Osteocyte (in vitro differentiated cells): ENCODE measurements at regions not wholly inside any gene's neighbourhood (a gene's known extent, or its start where the extent isn't known, plus 50 kb on each side); places are given as distances from the start of the nearest gene placed in this dataset.

Source experiments
- DNase-seq: peaks from one replicate; pipeline ENCODE4 v3.0.0; 2021; ENCODE audit warnings: mixed read lengths; ENCODE audit not compliant: unreplicated experiment; ENCODE audit errors: extremely low spot score
- H3K27ac Mint-ChIP-seq: one replicate; pipeline ENCODE4 v1.8.0; 2021; ENCODE audit warnings: mild to moderate bottlenecking, mixed read lengths; ENCODE audit not compliant: unreplicated experiment
- H3K27me3 Mint-ChIP-seq: one replicate; pipeline ENCODE4 v1.8.0; 2021; ENCODE audit warnings: mixed read lengths; ENCODE audit not compliant: unreplicated experiment
- H3K36me3 Mint-ChIP-seq: one replicate; pipeline ENCODE4 v1.8.0; 2021; ENCODE audit warnings: mixed read lengths; ENCODE audit not compliant: unreplicated experiment
- H3K4me1 Mint-ChIP-seq: one replicate; pipeline ENCODE4 v1.8.0; 2021; ENCODE audit warnings: mixed read lengths; ENCODE audit not compliant: unreplicated experiment
- H3K4me3 Mint-ChIP-seq: one replicate; pipeline ENCODE4 v1.8.0; 2021; ENCODE audit warnings: mild to moderate bottlenecking, moderate library complexity, mixed read lengths; ENCODE audit not compliant: unreplicated experiment
- H3K9me3 Mint-ChIP-seq: one replicate; pipeline ENCODE4 v1.8.0; 2021; ENCODE audit warnings: mixed read lengths; ENCODE audit not compliant: unreplicated experiment
- TF ChIP-seq, protein P1 (sequence below): fragments of 200-600 bp; sonication (generic); IDR thresholded peaks from 2 replicates; pipeline ENCODE4 v1.5.0; 2021; ENCODE audit warnings: antibody characterized with exemption, mild to moderate bottlenecking, moderate library complexity

DNA sequence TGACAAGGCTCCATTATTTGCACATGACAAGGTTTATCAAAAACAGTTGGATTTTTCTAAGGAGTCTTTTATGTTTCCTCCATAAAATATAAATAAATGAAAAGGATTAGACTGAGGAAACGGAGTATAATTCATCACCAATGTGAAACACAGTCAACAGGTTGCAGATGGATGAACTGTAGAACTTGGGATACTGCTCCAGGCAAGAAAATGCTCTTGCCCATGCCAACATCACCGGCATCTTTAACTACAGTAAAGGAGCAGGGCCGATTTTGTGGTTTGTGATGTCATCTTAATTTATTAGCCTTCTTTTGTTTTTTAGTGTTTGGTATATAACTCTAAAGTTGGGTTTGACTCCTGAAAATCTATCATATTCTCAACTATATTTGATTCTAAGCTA lies 577.3 kb downstream of the EPHA4 start:
- Mint-ChIP-seq H3K4me1 (peaks cover 5% of the 10 kb centered on the region), H3K27me3 (no peaks in the 10 kb centered on the region), H3K4me3 (no peak overlapping the region), H3K9me3 (no peaks in the 10 kb centered on the region), H3K36me3 (no peaks in the 10 kb centered on the region), H3K27ac (no peak overlapping the region)
- TF ChIP-seq, protein P1, sequence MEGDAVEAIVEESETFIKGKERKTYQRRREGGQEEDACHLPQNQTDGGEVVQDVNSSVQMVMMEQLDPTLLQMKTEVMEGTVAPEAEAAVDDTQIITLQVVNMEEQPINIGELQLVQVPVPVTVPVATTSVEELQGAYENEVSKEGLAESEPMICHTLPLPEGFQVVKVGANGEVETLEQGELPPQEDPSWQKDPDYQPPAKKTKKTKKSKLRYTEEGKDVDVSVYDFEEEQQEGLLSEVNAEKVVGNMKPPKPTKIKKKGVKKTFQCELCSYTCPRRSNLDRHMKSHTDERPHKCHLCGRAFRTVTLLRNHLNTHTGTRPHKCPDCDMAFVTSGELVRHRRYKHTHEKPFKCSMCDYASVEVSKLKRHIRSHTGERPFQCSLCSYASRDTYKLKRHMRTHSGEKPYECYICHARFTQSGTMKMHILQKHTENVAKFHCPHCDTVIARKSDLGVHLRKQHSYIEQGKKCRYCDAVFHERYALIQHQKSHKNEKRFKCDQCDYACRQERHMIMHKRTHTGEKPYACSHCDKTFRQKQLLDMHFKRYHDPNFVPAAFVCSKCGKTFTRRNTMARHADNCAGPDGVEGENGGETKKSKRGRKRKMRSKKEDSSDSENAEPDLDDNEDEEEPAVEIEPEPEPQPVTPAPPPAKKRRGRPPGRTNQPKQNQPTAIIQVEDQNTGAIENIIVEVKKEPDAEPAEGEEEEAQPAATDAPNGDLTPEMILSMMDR: no peak
- DNase-seq: no peak

DNA sequence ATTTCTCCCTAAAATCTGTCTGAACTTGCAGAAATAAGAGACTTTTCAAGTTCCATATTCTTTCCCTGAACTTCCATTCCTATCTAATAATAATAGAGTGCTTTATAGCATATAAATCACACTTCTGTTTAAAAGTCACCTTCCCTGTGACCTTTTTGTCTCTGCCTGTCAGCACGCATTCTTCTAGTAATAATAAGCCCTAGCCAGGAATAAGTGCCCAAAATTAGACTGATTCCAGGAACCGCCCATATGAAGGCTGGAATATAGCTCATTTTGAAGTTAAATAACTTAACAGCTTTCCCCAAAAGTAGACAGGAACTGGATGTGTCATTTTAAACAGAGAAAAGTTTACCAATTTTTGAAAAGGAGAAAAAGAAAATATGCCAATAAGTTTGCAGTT lies 576.5 kb downstream of the EPHA4 start:
- Mint-ChIP-seq H3K4me3 (no peak overlapping the region), H3K27me3 (no peaks in the 10 kb centered on the region), H3K36me3 (no peaks in the 10 kb centered on the region), H3K4me1 (peaks cover 5% of the 10 kb centered on the region), H3K27ac (no peak overlapping the region), H3K9me3 (no peaks in the 10 kb centered on the region)
- TF ChIP-seq, protein P1: no peak
- DNase-seq: no peak

DNA sequence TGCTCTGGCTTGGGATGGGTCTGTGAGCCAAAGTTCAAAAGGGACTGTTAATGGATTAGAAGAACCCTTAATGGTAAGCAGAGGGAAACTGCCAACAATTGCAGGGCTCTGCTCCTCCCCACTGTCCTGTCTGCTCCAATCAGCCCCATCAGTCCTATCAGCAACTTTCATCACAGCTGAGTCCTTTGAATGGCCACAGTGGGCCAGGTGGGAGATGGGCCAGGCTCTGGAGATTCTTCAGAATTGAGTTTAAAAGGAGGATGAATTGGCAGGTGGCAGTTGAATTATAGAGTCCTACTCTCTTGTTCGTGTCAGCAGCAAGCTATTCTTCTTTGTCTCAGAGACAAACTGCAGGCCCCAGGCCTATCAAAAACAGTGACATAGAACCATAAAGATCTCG lies 573.9 kb downstream of the EPHA4 start:
- no peak overlapping the region for H3K27ac Mint-ChIP-seq

DNA sequence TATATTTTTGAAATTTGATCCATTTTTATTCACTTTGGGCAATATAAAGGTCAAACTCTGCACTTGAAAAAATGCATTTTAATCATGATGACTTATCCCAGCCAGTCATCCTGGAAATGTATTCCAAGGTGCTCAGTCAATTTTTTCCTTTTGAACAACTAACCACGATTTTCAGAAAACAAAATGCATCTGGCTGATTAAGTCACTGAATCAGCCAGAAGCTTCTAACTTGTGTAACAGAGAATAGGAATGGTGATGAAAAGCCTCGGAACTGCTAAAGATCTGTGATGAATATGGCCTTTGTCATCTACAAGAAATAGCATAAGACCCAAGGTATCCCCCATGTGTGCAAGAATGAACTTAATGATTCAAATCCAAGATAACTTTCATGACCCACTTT lies 572.7 kb downstream of the EPHA4 start:
- Mint-ChIP-seq H3K4me1 (peaks cover 5% of the 10 kb centered on the region), H3K27me3 (no peaks in the 10 kb centered on the region), H3K4me3 (no peak overlapping the region), H3K27ac (no peak overlapping the region), H3K9me3 (no peaks in the 10 kb centered on the region), H3K36me3 (no peaks in the 10 kb centered on the region)
- TF ChIP-seq, protein P1: no peak
- DNase-seq: no peak

More for the DNA sequence above, 573.9 kb downstream of the EPHA4 start:
- no peaks in the 10 kb centered on the region for H3K36me3 Mint-ChIP-seq
- TF ChIP-seq, protein P1: no peak
- H3K4me1 Mint-ChIP-seq: peaks cover 5% of the 10 kb centered on the region
- H3K27me3 Mint-ChIP-seq: no peaks in the 10 kb centered on the region
- no peak for DNase-seq
- H3K4me3 Mint-ChIP-seq: no peak overlapping the region
- H3K9me3 Mint-ChIP-seq: no peaks in the 10 kb centered on the region

DNA sequence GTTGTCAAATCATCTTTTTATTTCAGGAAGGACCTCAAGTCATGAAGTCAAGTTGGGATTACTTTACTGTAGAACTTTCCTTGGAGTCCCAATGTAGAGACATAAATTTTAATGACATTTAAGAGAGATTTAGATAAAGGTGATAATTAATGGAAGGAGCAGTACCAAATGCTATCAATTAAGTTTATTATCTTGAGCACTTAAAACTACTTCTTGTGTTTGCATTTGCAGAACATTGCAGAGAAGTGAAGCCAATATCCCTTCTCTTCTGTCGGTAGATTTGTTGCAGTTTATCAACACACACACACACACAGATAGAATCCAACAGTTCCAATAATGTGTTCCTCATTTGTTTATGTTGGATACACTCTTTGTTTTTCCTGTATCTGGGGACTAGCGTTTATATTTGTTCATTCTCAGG lies 570.7 kb downstream of the EPHA4 start:
- no peak overlapping the region for H3K4me3 Mint-ChIP-seq
- no peaks in the 10 kb centered on the region for H3K36me3 Mint-ChIP-seq
- H3K27ac Mint-ChIP-seq: no peak overlapping the region
- no peak for DNase-seq
- TF ChIP-seq, protein P1: no peak
- no peaks in the 10 kb centered on the region for H3K27me3 Mint-ChIP-seq
- H3K4me1 Mint-ChIP-seq: peaks cover 1% of the 10 kb centered on the region
- no peaks in the 10 kb centered on the region for H3K9me3 Mint-ChIP-seq
